HPDE6-E6E7 (cell line): ENCODE measurements at regions not wholly inside any gene's neighbourhood (a gene's known extent, or its start where the extent isn't known, plus 50 kb on each side); places are given as distances from the start of the nearest gene placed in this dataset.
A peak's percentile ranks its signal among the peaks of the same experiment; 100 is the strongest.
"Not testable (repeated sequence)": the region's sequence is repeated elsewhere in the genome, so short reads cannot be mapped to it uniquely, and the experiment has no call there.

Experiments used
- DNase-seq: peaks from one replicate; pipeline ENCODE4 v3.0.0; 2011; ENCODE audit warnings: missing footprints; ENCODE audit errors: extremely low spot score

GRCh38 chr2:67623741-67624140, 226.6 kb downstream of the ETAA1 start:
- DNase-seq, result not testable (repeated sequence)

- no peak for DNase-seq
Observed at GRCh38 chr2:67625178-67625577, 228.0 kb downstream of the ETAA1 start.

- DNase-seq, result no peak
Observed at GRCh38 chr2:67625690-67626475, 228.8 kb downstream of the ETAA1 start.

GRCh38 chr2:67626656-67627055, 229.5 kb downstream of the ETAA1 start:
- DNase-seq, result no peak

- DNase-seq, result no peak
Observed at GRCh38 chr2:67627456-67628207, 230.5 kb downstream of the ETAA1 start.

GRCh38 chr2:67628892-67629291, 231.8 kb downstream of the ETAA1 start:
- no peak for DNase-seq

GRCh38 chr2:67631483-67631882, 234.3 kb downstream of the ETAA1 start:
- no peak for DNase-seq

- no peak for DNase-seq
Observed at GRCh38 chr2:67633212-67633856, 236.2 kb downstream of the ETAA1 start.

GRCh38 chr2:67638146-67638545, 241.0 kb downstream of the ETAA1 start:
- DNase-seq, result no peak

GRCh38 chr2:67641312-67642045, 244.3 kb downstream of the ETAA1 start:
- no peak for DNase-seq

- no peak for DNase-seq
Observed at GRCh38 chr2:67642046-67642382, 244.9 kb downstream of the ETAA1 start.

- DNase-seq, result no peak
Observed at GRCh38 chr2:67642961-67643360, 245.8 kb downstream of the ETAA1 start.

- DNase-seq, result no peak
Observed at GRCh38 chr2:67645280-67646138, 248.4 kb downstream of the ETAA1 start.

GRCh38 chr2:67646714-67647333, 249.7 kb downstream of the ETAA1 start:
- no peak for DNase-seq

GRCh38 chr2:67649331-67650261, 252.5 kb downstream of the ETAA1 start:
- DNase-seq, result no peak

- DNase-seq, result peak; percentile 62
Observed at GRCh38 chr2:67650291-67651133, 253.4 kb downstream of the ETAA1 start.

- DNase-seq, result no peak
Observed at GRCh38 chr2:67651565-67651964, 254.4 kb downstream of the ETAA1 start.

GRCh38 chr2:67652679-67653078, 255.5 kb downstream of the ETAA1 start:
- DNase-seq, result no peak

- DNase-seq, result no peak
Observed at GRCh38 chr2:67656875-67657274, 259.7 kb downstream of the ETAA1 start.
